IMR-90 (cell line): ENCODE measurements at regions not wholly inside any gene's neighbourhood (a gene's known extent, or its start where the extent isn't known, plus 50 kb on each side); places are given as distances from the start of the nearest gene placed in this dataset.

Experiments used
- ATAC-seq: fragments of 200-7000 bp; cut with Tn5 transposase; 2 replicates; pipeline ENCODE4 v1.9.1; 2020; ENCODE audit warnings: low read depth, mild to moderate bottlenecking, moderate library complexity
- BruUV-seq: library from RNA; stranded (reverse); fragments of 400-500 nt; replicated peaks from 2 replicates; lab custom pipeline; 2021; lab: Mats Ljungman, UMichigan
- CTCF ChIA-PET: fragments of 300-600 bp; formaldehyde crosslinking; extraction: SDS; loops from one replicate; lab custom pipeline; 2021; ENCODE audit warnings: antibody characterized with exemption; lab: Yijun Ruan, JAX
- POLR2A ChIA-PET: fragments of 300-600 bp; sonication (Branson Sonifier 250); formaldehyde crosslinking; loops from one replicate; lab custom pipeline; 2022; ENCODE audit warnings: antibody characterized with exemption; ENCODE audit not compliant: unreplicated experiment; lab: Charles Lee
- DNase-seq: peaks from one replicate; pipeline ENCODE4 v3.0.0; 2013
- H2AFZ ChIP-seq: replicated peaks from 2 replicates; pipeline ENCODE3; 2013; ENCODE audit warnings: low read length, mild to moderate bottlenecking; ENCODE audit not compliant: poor library complexity
- H2AK5ac ChIP-seq: 2 replicates; pipeline ENCODE4 v1.6.1; 2013; ENCODE audit warnings: low read depth, low read length, inconsistent platforms
- H2AK9ac ChIP-seq: replicated peaks from 2 replicates; pipeline ENCODE3; 2013; ENCODE audit warnings: mild to moderate bottlenecking, low read depth, low read length, moderate library complexity; ENCODE audit not compliant: poor library complexity
- H2BK120ac ChIP-seq: 2 replicates; pipeline ENCODE4 v1.6.1; 2013; ENCODE audit warnings: low read depth, low read length, inconsistent platforms
- H2BK15ac ChIP-seq: 3 replicates; pipeline ENCODE4 v1.6.1; 2013; ENCODE audit warnings: low read depth, low read length, inconsistent platforms
- H2BK20ac ChIP-seq: 2 replicates; pipeline ENCODE4 v1.6.1; 2013; ENCODE audit warnings: low read depth, mild to moderate bottlenecking, inconsistent platforms, low read length, moderate library complexity
- H2BK5ac ChIP-seq: 2 replicates; pipeline ENCODE4 v1.6.1; 2013; ENCODE audit warnings: mild to moderate bottlenecking, low read depth, low read length, inconsistent platforms; ENCODE audit not compliant: poor library complexity, severe bottlenecking
- H3K14ac ChIP-seq: replicated peaks from 2 replicates; pipeline ENCODE4 v1.6.1; 2013; ENCODE audit warnings: low read depth, low read length, inconsistent platforms
- H3K18ac ChIP-seq: 2 replicates; pipeline ENCODE4 v1.6.1; 2013; ENCODE audit warnings: low read depth, low read length, control low read depth
- H3K23ac ChIP-seq: 2 replicates; pipeline ENCODE4 v1.6.1; 2013; ENCODE audit warnings: low read depth, low read length, inconsistent platforms
- H3K27ac ChIP-seq: 2 replicates; pipeline ENCODE4 v1.5.1; 2013; ENCODE audit warnings: mild to moderate bottlenecking, control low read depth, low read length; ENCODE audit not compliant: insufficient read depth
- H3K27me3 ChIP-seq: 2 replicates; pipeline ENCODE4 v1.6.1; 2013; ENCODE audit warnings: low read length; ENCODE audit not compliant: control insufficient read depth, insufficient read depth
- H3K36me3 ChIP-seq: 2 replicates; pipeline ENCODE4 v1.6.1; 2013; ENCODE audit warnings: low read length, mixed read lengths; ENCODE audit not compliant: control insufficient read depth, insufficient read depth
- H3K4ac ChIP-seq: 2 replicates; pipeline ENCODE4 v1.6.1; 2013; ENCODE audit warnings: low read depth, low read length, inconsistent platforms
- H3K4me1 ChIP-seq: 2 replicates; pipeline ENCODE4 v1.6.1; 2013; ENCODE audit warnings: low read length, mixed read lengths; ENCODE audit not compliant: control insufficient read depth, insufficient read depth
- H3K4me2 ChIP-seq: 2 replicates; pipeline ENCODE4 v1.6.1; 2013; ENCODE audit warnings: low read depth, mild to moderate bottlenecking, control low read depth, low read length, moderate library complexity
- H3K4me3 ChIP-seq: 2 replicates; pipeline ENCODE4 v1.5.1; 2013; ENCODE audit warnings: low read depth, mild to moderate bottlenecking, control low read depth, low read length, moderate library complexity; ENCODE audit not compliant: insufficient read depth
- H3K56ac ChIP-seq: 2 replicates; pipeline ENCODE4 v1.6.1; 2013; ENCODE audit warnings: low read length, inconsistent platforms; ENCODE audit not compliant: insufficient read depth; ENCODE audit errors: extremely low read depth
- H3K79me1 ChIP-seq, 2 experiments: 2 replicates each; pipeline ENCODE4 v1.6.1; 2013; ENCODE audit warnings: low read length in 2 of 2, inconsistent platforms in 1 of 2, low read depth in 1 of 2
- H3K9ac ChIP-seq: 2 replicates; pipeline ENCODE4 v1.6.1; 2013; ENCODE audit warnings: low read depth, low read length, control low read depth
- H3K9me1 ChIP-seq: 2 replicates; pipeline ENCODE4 v1.6.1; 2013; ENCODE audit warnings: low read length, inconsistent platforms; ENCODE audit not compliant: insufficient read depth
- H3K9me3 ChIP-seq: 2 replicates; pipeline ENCODE4 v1.6.1; 2013; ENCODE audit warnings: low read length; ENCODE audit not compliant: control insufficient read depth, insufficient read depth
- H4K20me1 ChIP-seq: 2 replicates; pipeline ENCODE4 v1.6.1; 2013; ENCODE audit warnings: low read length, inconsistent platforms; ENCODE audit not compliant: insufficient read depth
- H4K5ac ChIP-seq: 2 replicates; pipeline ENCODE4 v1.6.1; 2013; ENCODE audit warnings: mild to moderate bottlenecking, low read depth, low read length, control low read depth
- H4K8ac ChIP-seq, 2 experiments: 2 replicates each; pipeline ENCODE4 v1.6.1; 2013; ENCODE audit warnings: low read depth in 2 of 2, low read length in 2 of 2, control low read depth in 1 of 2, inconsistent platforms in 1 of 2
- H4K91ac ChIP-seq: 2 replicates; pipeline ENCODE4 v1.6.1; 2013; ENCODE audit warnings: low read depth, low read length, inconsistent platforms; ENCODE audit not compliant: insufficient read depth
- BHLHE40 ChIP-seq: fragments of 150-350 bp; IDR thresholded peaks from 2 replicates; pipeline ENCODE4 v1.6.1; 2016; ENCODE audit warnings: mild to moderate bottlenecking, low read depth, low read length
- CHD1 ChIP-seq: IDR thresholded peaks from 2 replicates; pipeline ENCODE4 v1.6.1; 2012; ENCODE audit warnings: low read depth, low read length, improper control_type of control experiment
- FOS ChIP-seq: fragments of 150-350 bp; IDR thresholded peaks from 2 replicates; pipeline ENCODE4 v1.6.1; 2016; ENCODE audit warnings: low read depth, low read length
- MAFK ChIP-seq: IDR thresholded peaks from 2 replicates; pipeline ENCODE4 v1.6.1; 2012; ENCODE audit warnings: low read depth, low read length, improper control_type of control experiment
- MAZ ChIP-seq: IDR thresholded peaks from 2 replicates; pipeline ENCODE4 v1.6.1; 2012; ENCODE audit warnings: low read depth, mild to moderate bottlenecking, low read length, improper control_type of control experiment, moderate library complexity, borderline replicate concordance
- NFE2L2 ChIP-seq: fragments of 150-350 bp; IDR thresholded peaks from 2 replicates; pipeline ENCODE4 v1.6.1; 2016; ENCODE audit warnings: low read depth, mild to moderate bottlenecking, low read length
- POLR2A ChIP-seq: IDR thresholded peaks from 2 replicates; pipeline ENCODE4 v1.6.1; 2012; ENCODE audit warnings: mild to moderate bottlenecking, low read depth, low read length
- RAD21 ChIP-seq: IDR thresholded peaks from 2 replicates; pipeline ENCODE4 v1.6.1; 2012; ENCODE audit warnings: low read length, improper control_type of control experiment
- RCOR1 ChIP-seq: IDR thresholded peaks from 2 replicates; pipeline ENCODE4 v1.6.1; 2012; ENCODE audit warnings: mild to moderate bottlenecking, low read length, improper control_type of control experiment; ENCODE audit not compliant: insufficient replicate concordance
- RFX5 ChIP-seq: IDR thresholded peaks from 2 replicates; pipeline ENCODE4 v1.8.0; 2012; ENCODE audit warnings: low read depth, mild to moderate bottlenecking, low read length, moderate library complexity
- dilution Hi-C: fragments of 300-500 bp; cut with HindIII; formaldehyde crosslinking; loops from one replicate; pipeline ENCODE4 v1.14.3; 2018; ENCODE audit warnings: low sequenced_read_pairs; ENCODE audit not compliant: unreplicated experiment
- in situ Hi-C: fragments of 300-500 bp; cut with MboI; formaldehyde crosslinking; loops from 3 replicates; pipeline ENCODE4 v1.14.3; 2019; ENCODE audit warnings: low sequenced_read_pairs, inconsistent platforms, mixed read lengths
- intact Hi-C: fragments of 100-400 bp; cut with micrococcal nuclease; formaldehyde crosslinking; loops from 2 replicates; pipeline ENCODE4 v1.10.0; 2022
- TF ChIP-seq, protein P1 (sequence below): conservative IDR thresholded peaks from 2 replicates; pipeline ENCODE4 v1.5.1; 2012; ENCODE audit warnings: mild to moderate bottlenecking, low read depth, low read length, improper control_type of control experiment
- TF ChIP-seq, protein P2 (sequence below): fragments of 150-350 bp; IDR thresholded peaks from 2 replicates; pipeline ENCODE4 v1.6.1; 2017; ENCODE audit warnings: mild to moderate bottlenecking, antibody characterized with exemption, low read length, low read depth
- TF ChIP-seq, protein P3 (sequence below): fragments of 150-350 bp; IDR thresholded peaks from 2 replicates; pipeline ENCODE4 v1.6.1; 2016; ENCODE audit warnings: low read depth, mild to moderate bottlenecking, low read length, moderate library complexity, borderline replicate concordance

DNA sequence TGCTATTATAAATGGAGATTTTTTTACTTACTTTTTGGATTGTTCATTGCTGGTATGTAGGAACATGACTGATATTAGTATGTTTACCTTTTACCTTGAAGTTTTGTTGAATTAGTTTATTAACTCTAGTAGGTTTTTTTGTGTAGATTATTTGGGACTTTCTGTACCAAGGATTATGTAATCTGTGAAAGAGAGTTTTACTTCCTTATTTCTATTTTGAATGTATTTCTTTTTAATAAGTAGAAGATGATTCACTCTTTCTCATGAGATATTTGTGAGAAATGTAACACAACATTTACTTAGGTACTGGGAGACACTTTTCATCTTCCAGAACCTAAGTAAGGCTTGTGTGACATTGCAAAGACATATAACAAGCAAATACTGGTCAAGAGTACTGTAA lies 473.9 kb upstream of the HS3ST5 start:
- Histone ChIP-seq H3K4me2 (no peak overlapping the region), H3K9ac (no peak overlapping the region), H3K4me1 (no peaks in the 10 kb centered on the region), H2AK9ac (no peak overlapping the region), H4K20me1 (no peaks in the 10 kb centered on the region), H3K18ac (no peak overlapping the region), H3K36me3 (no peaks in the 10 kb centered on the region), H4K8ac (no peak overlapping the region), H3K56ac (no peak overlapping the region), H4K5ac (no peak overlapping the region), H3K14ac (no peak overlapping the region), H2BK20ac (no peak overlapping the region), H3K4me3 (no peak overlapping the region), H3K9me1 (no peaks in the 10 kb centered on the region), H4K91ac (no peak overlapping the region), H3K9me3 (no peaks in the 10 kb centered on the region), H2AFZ (no peak overlapping the region), H3K79me1 (no peaks in the 10 kb centered on the region), H3K27ac (no peak overlapping the region), H2BK5ac (no peak overlapping the region), H3K27me3 (no peaks in the 10 kb centered on the region), H2BK15ac (no peak overlapping the region), H3K4ac (no peak overlapping the region), H2AK5ac (no peak overlapping the region), H2BK120ac (no peak overlapping the region), H3K23ac (no peak overlapping the region)
- TF ChIP-seq CHD1 (no peak), POLR2A (no peak), BHLHE40 (no peak), NFE2L2 (no peak), MAZ (no peak), FOS (no peak), RAD21 (no peak), RFX5 (no peak), MAFK (no peak), RCOR1 (no peak)
- TF ChIP-seq, protein P1, sequence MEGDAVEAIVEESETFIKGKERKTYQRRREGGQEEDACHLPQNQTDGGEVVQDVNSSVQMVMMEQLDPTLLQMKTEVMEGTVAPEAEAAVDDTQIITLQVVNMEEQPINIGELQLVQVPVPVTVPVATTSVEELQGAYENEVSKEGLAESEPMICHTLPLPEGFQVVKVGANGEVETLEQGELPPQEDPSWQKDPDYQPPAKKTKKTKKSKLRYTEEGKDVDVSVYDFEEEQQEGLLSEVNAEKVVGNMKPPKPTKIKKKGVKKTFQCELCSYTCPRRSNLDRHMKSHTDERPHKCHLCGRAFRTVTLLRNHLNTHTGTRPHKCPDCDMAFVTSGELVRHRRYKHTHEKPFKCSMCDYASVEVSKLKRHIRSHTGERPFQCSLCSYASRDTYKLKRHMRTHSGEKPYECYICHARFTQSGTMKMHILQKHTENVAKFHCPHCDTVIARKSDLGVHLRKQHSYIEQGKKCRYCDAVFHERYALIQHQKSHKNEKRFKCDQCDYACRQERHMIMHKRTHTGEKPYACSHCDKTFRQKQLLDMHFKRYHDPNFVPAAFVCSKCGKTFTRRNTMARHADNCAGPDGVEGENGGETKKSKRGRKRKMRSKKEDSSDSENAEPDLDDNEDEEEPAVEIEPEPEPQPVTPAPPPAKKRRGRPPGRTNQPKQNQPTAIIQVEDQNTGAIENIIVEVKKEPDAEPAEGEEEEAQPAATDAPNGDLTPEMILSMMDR = no peak
- TF ChIP-seq, protein P2, sequence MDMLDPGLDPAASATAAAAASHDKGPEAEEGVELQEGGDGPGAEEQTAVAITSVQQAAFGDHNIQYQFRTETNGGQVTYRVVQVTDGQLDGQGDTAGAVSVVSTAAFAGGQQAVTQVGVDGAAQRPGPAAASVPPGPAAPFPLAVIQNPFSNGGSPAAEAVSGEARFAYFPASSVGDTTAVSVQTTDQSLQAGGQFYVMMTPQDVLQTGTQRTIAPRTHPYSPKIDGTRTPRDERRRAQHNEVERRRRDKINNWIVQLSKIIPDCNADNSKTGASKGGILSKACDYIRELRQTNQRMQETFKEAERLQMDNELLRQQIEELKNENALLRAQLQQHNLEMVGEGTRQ = no peak
- TF ChIP-seq, protein P3, sequence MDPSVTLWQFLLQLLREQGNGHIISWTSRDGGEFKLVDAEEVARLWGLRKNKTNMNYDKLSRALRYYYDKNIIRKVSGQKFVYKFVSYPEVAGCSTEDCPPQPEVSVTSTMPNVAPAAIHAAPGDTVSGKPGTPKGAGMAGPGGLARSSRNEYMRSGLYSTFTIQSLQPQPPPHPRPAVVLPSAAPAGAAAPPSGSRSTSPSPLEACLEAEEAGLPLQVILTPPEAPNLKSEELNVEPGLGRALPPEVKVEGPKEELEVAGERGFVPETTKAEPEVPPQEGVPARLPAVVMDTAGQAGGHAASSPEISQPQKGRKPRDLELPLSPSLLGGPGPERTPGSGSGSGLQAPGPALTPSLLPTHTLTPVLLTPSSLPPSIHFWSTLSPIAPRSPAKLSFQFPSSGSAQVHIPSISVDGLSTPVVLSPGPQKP = no peak
- intact Hi-C loops (no loop called here), dilution Hi-C loops (no loop called here), in situ Hi-C loops (no loop called here)
- DNase-seq (no peak), ATAC-seq (no peak)
- BruUV-seq = no TSS peak
- CTCF ChIA-PET = no interaction called here
- POLR2A ChIA-PET = no interaction called here
